Cardiac muscle cell (in vitro differentiated cells and primary cell): ENCODE measurements at regions not wholly inside any gene's neighbourhood (a gene's known extent, or its start where the extent isn't known, plus 50 kb on each side); places are given as distances from the start of the nearest gene placed in this dataset.

ENCODE experiments used
- DNase-seq, 2 donors: peaks; one replicate each; pipeline versions ENCODE4 v3.0.0 to v3.0.0-alpha.2; 2010 to 2017; ENCODE audit warnings: low read depth in 1 of 2, low spot score in 1 of 2
- H3K27ac ChIP-seq: fragments of 200-600 bp; sonication (generic); 2 replicates; pipeline ENCODE4 v1.5.1; 2016
- H3K27me3 ChIP-seq: fragments of 200-600 bp; sonication (generic); 2 replicates; pipeline ENCODE4 v1.6.0; 2016; ENCODE audit warnings: control low read depth
- H3K36me3 ChIP-seq: fragments of 200-600 bp; sonication (generic); 2 replicates; pipeline ENCODE4 v1.5.1; 2016; ENCODE audit warnings: control low read depth
- H3K4me1 ChIP-seq: fragments of 200-600 bp; sonication (generic); 2 replicates; pipeline ENCODE4 v1.8.1; 2017; ENCODE audit warnings: low read depth, mild to moderate bottlenecking, mixed run types
- H3K4me3 ChIP-seq: fragments of 200-600 bp; sonication (generic); 2 replicates; pipeline ENCODE4 v1.5.1; 2016; ENCODE audit warnings: mild to moderate bottlenecking
- H3K9me3 ChIP-seq: fragments of 200-600 bp; sonication (generic); 2 replicates; pipeline ENCODE4 v1.5.1; 2017; ENCODE audit warnings: low read depth, mild to moderate bottlenecking, control low read depth
- TF ChIP-seq, protein P1 (sequence below): IDR thresholded peaks from 2 replicates; pipeline ENCODE4 v1.5.1; 2012; ENCODE audit warnings: low read depth, mild to moderate bottlenecking, low read length

DNA sequence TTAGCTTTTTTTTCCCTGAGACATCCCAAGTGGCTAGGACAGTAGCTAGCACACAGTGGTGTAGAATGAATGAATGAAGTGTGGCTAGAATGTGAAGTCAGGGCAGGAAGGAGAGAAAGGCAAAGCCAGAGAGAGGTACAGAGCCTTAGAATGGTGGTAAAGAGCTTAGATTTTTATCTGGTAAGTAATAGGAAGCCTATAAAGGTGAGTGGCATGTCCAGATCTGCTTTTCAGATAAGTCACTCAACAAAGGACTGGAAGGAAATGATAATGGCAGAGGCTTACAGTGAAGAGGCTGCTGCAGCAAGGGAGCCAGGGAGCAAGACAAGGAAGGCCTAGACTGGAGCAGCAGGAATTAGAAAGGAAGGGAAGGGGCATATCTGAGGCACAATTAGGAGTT lies 96.0 kb upstream of the PRDM1 start:
- Histone ChIP-seq H3K27ac (no peak overlapping the region), H3K27me3 (peaks cover 97% of the 10 kb centered on the region), H3K36me3 (no peaks in the 10 kb centered on the region), H3K4me1 (peaks cover 7% of the 10 kb centered on the region), H3K4me3 (no peak overlapping the region), H3K9me3 (no peaks in the 10 kb centered on the region)
- DNase-seq: no peak
- TF ChIP-seq, protein P1, sequence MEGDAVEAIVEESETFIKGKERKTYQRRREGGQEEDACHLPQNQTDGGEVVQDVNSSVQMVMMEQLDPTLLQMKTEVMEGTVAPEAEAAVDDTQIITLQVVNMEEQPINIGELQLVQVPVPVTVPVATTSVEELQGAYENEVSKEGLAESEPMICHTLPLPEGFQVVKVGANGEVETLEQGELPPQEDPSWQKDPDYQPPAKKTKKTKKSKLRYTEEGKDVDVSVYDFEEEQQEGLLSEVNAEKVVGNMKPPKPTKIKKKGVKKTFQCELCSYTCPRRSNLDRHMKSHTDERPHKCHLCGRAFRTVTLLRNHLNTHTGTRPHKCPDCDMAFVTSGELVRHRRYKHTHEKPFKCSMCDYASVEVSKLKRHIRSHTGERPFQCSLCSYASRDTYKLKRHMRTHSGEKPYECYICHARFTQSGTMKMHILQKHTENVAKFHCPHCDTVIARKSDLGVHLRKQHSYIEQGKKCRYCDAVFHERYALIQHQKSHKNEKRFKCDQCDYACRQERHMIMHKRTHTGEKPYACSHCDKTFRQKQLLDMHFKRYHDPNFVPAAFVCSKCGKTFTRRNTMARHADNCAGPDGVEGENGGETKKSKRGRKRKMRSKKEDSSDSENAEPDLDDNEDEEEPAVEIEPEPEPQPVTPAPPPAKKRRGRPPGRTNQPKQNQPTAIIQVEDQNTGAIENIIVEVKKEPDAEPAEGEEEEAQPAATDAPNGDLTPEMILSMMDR: no peak

DNA sequence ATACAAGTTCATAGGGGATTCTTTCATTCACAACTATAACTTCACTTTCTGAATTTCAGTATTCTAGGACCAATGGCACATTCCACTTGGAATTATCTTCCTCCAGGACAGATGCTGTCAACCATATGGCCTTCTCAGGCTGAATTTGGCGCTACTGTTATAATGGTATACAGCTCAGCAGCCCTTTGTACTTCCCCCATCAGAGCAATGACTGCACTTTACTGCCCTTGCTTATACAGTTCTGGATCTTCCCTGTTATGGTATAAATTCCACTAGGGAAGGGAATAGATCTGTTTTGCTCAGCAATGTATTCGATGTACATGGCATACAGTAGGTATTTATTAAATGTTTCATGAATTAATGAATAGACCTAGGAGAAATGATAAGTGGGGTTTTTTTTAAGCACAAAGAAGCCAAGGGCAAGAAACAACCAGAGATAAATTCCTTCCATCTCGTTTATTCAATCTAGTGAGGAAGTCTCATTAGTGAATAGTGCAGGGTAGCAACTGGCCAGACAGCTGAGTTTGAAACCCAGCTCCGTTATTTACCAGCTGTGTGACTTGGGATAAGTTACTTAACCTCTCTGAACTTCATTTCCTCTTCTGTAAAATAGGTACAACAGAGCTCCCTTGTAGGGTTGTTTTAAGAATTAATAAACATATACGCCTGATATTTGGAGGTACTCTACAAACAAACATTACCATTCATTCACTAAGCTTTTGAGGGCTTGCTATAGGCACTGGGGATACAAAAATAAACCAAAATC lies 97.1 kb upstream of the PRDM1 start:
- Histone ChIP-seq H3K9me3 (no peaks in the 10 kb centered on the region), H3K36me3 (no peaks in the 10 kb centered on the region), H3K4me3 (no peak overlapping the region), H3K4me1 (no peaks in the 10 kb centered on the region), H3K27ac (no peak overlapping the region), H3K27me3 (peaks cover 97% of the 10 kb centered on the region)
- DNase-seq: no peak
- TF ChIP-seq, protein P1: no peak

DNA sequence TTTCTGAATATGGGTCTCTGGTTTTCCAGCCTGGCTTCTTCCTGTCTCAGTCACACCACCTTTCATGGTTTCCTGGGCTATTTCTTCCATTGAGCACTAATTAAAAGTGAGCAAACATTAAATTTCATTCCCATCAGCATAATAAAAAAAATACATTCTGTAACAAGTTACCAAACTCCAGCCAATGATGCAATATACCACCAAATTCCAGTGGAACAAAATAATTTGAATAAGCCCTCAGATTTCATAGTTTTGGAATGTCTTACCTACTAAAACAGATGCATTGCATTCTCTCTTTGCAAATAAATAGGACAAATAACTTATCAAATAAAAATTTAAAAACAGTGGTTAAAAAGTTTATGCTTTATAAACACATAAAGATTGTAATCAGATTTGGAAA lies 97.8 kb upstream of the PRDM1 start:
- no peaks in the 10 kb centered on the region for H3K9me3 ChIP-seq
- TF ChIP-seq, protein P1: no peak
- no peak for DNase-seq
- peaks cover 97% of the 10 kb centered on the region for H3K27me3 ChIP-seq
- H3K4me1 ChIP-seq: no peaks in the 10 kb centered on the region
- no peak overlapping the region for H3K4me3 ChIP-seq
- H3K27ac ChIP-seq: no peak overlapping the region
- H3K36me3 ChIP-seq: no peaks in the 10 kb centered on the region

DNA sequence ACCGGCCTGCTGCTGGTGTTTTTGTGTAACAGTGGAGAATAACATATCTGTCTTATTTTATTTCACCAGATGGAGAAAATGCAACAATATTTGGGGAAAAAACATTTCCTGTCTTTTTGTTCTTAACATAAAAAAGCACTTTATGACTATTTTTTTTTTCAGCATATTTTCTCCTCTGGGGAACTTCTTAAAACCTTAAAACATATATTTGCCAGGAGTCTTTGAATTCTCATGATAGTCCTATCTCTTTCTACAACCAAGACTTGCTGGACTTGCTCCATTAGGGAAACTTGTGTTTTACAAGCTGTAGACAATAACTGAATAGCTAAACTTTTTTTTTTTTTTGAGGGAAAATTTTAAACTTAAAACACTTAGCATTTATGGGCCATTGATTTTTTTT lies 98.6 kb upstream of the PRDM1 start:
- TF ChIP-seq, protein P1: no peak
- peaks cover 98% of the 10 kb centered on the region for H3K27me3 ChIP-seq
- H3K27ac ChIP-seq: no peak overlapping the region
- no peaks in the 10 kb centered on the region for H3K9me3 ChIP-seq
- no peaks in the 10 kb centered on the region for H3K4me1 ChIP-seq
- H3K4me3 ChIP-seq: no peak overlapping the region
- no peaks in the 10 kb centered on the region for H3K36me3 ChIP-seq
- DNase-seq: no peak

DNA sequence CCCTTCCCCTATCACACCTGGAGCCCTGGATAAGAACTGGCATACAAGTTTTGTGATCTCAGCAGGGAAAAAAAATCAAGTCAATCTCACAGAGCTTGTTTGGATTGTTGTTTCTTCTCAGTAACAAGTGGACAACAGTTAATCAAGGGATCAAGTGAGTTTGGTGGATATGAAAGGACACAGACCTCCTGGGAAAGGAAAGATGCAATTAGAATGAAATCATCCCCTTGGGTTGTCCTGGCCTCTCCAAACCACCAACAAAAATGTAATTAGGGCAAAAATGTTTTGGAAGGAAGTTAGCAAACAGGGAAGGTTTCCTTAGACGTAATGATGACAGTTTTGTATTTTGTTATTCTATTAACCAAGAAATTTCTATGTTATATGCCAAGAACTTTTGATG lies 99.1 kb upstream of the PRDM1 start:
- DNase-seq: no peak
- Histone ChIP-seq H3K36me3 (no peaks in the 10 kb centered on the region), H3K9me3 (no peaks in the 10 kb centered on the region), H3K4me1 (no peaks in the 10 kb centered on the region), H3K27ac (no peak overlapping the region), H3K27me3 (peaks cover 100% of the 10 kb centered on the region), H3K4me3 (no peak overlapping the region)
- TF ChIP-seq, protein P1: no peak
